PC-3 (cell line): ENCODE measurements at regions not wholly inside any gene's neighbourhood (a gene's known extent, or its start where the extent isn't known, plus 50 kb on each side); places are given as distances from the start of the nearest gene placed in this dataset.

Source experiments
- EZH2 ChIP-seq: fragments of 300-600 bp; sonication (generic); IDR thresholded peaks from one replicate; pipeline ENCODE4 v1.6.1; 2017; ENCODE audit warnings: antibody characterized with exemption, mild to moderate bottlenecking, low read length; ENCODE audit not compliant: unreplicated experiment
- TF ChIP-seq, protein P1 (sequence below): fragments of 300-600 bp; sonication (generic); conservative IDR thresholded peaks from 2 replicates; pipeline ENCODE4 v1.5.1; 2017; ENCODE audit warnings: antibody characterized with exemption, low read depth, mild to moderate bottlenecking, low read length

- TF ChIP-seq, protein P1, sequence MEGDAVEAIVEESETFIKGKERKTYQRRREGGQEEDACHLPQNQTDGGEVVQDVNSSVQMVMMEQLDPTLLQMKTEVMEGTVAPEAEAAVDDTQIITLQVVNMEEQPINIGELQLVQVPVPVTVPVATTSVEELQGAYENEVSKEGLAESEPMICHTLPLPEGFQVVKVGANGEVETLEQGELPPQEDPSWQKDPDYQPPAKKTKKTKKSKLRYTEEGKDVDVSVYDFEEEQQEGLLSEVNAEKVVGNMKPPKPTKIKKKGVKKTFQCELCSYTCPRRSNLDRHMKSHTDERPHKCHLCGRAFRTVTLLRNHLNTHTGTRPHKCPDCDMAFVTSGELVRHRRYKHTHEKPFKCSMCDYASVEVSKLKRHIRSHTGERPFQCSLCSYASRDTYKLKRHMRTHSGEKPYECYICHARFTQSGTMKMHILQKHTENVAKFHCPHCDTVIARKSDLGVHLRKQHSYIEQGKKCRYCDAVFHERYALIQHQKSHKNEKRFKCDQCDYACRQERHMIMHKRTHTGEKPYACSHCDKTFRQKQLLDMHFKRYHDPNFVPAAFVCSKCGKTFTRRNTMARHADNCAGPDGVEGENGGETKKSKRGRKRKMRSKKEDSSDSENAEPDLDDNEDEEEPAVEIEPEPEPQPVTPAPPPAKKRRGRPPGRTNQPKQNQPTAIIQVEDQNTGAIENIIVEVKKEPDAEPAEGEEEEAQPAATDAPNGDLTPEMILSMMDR: no peak
- no peak for TF ChIP-seq EZH2
These were observed 243.9 kb downstream of the CTTN start for GRCh38 chr11:70642266-70642665.
